ENCODE measurements at regions not wholly inside any gene's neighbourhood (a gene's known extent, or its start where the extent isn't known, plus 50 kb on each side); places are given as distances from the start of the nearest gene placed in this dataset.

DNA sequence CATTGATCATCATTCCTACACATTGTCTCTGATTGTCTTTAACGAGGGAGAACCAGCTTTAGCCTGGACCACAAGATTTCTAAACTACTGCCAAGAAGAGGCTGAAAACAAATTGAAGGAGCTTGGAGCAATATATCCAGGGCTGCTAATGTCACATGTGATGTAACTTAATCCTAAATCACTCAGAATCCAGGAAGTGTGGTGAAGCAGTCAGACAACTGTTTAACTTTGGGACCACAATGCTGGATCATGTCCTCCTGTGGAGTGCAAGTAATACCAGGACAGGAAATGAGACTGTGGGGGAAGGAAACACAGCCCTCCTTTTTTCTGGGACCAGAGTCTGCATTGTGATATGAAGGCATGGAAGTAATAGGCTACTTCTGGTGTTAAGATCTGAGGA is 430.2 kb downstream of the KCTD12 start (continued):
- TF ChIP-seq, protein P1, sequence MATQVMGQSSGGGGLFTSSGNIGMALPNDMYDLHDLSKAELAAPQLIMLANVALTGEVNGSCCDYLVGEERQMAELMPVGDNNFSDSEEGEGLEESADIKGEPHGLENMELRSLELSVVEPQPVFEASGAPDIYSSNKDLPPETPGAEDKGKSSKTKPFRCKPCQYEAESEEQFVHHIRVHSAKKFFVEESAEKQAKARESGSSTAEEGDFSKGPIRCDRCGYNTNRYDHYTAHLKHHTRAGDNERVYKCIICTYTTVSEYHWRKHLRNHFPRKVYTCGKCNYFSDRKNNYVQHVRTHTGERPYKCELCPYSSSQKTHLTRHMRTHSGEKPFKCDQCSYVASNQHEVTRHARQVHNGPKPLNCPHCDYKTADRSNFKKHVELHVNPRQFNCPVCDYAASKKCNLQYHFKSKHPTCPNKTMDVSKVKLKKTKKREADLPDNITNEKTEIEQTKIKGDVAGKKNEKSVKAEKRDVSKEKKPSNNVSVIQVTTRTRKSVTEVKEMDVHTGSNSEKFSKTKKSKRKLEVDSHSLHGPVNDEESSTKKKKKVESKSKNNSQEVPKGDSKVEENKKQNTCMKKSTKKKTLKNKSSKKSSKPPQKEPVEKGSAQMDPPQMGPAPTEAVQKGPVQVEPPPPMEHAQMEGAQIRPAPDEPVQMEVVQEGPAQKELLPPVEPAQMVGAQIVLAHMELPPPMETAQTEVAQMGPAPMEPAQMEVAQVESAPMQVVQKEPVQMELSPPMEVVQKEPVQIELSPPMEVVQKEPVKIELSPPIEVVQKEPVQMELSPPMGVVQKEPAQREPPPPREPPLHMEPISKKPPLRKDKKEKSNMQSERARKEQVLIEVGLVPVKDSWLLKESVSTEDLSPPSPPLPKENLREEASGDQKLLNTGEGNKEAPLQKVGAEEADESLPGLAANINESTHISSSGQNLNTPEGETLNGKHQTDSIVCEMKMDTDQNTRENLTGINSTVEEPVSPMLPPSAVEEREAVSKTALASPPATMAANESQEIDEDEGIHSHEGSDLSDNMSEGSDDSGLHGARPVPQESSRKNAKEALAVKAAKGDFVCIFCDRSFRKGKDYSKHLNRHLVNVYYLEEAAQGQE (IDR thresholded peaks at IDR 0.05; ENCODE audit: low read depth, low read length): no peak
- TF ChIP-seq, protein P2, sequence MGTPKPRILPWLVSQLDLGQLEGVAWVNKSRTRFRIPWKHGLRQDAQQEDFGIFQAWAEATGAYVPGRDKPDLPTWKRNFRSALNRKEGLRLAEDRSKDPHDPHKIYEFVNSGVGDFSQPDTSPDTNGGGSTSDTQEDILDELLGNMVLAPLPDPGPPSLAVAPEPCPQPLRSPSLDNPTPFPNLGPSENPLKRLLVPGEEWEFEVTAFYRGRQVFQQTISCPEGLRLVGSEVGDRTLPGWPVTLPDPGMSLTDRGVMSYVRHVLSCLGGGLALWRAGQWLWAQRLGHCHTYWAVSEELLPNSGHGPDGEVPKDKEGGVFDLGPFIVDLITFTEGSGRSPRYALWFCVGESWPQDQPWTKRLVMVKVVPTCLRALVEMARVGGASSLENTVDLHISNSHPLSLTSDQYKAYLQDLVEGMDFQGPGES (IDR thresholded peaks at IDR 0.05; ENCODE audit: low read depth, low read length): no peak

DNA sequence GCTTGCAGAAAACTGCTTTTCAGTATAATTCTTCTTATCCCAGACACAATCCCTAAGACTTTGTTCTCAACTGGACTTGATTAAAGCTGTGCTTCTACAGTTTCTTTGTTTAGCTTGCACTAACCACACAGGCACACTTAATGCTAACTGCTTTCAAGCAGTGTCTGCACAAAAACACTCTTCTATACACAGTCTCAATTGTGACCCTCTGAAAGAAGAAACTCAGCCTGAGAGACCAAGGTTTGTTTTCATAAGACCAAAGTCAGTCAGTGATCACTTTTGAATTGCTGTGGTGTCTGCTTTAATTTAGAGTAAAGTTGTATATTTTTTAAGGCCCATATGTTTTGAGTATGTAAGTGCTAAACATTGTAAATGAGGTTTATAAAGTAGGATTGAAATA is 431.2 kb downstream of the KCTD12 start:
- H3K4me3 ChIP-seq (ENCODE audit: low read depth in 2 of 2, low read length in 1 of 2): no peak overlapping the region
- H3K79me2 ChIP-seq (ENCODE audit: insufficient read depth): no peaks in the 10 kb centered on the region
- no peaks in the 10 kb centered on the region for H3K9me2 ChIP-seq
- H3K4me2 ChIP-seq: no peak overlapping the region
- ChIA-PET POLR2A (no interaction called here), CTCF (no interaction called here)
- H2AFZ ChIP-seq (ENCODE audit: low read depth): no peak overlapping the region
- H3K36me3 ChIP-seq (replicated peaks in 1 of 2; ENCODE audit: control insufficient read depth in 1 of 2, insufficient read depth in 2 of 2, low read length in 1 of 2): no peaks in the 10 kb centered on the region
- no peaks in the 10 kb centered on the region for H3K27me3 ChIP-seq (ENCODE audit: insufficient read depth)
- peaks cover 3% of the 10 kb centered on the region for H3F3A ChIP-seq (replicated peaks; ENCODE audit: insufficient read depth)
- H4K20me1 ChIP-seq (ENCODE audit: insufficient read depth): no peaks in the 10 kb centered on the region
- TF ChIP-seq, protein P2 (IDR thresholded peaks at IDR 0.05; ENCODE audit: low read depth, low read length): no peak
- no peak for TF ChIP-seq RAD21 (IDR thresholded peaks at IDR 0.05; ENCODE audit: low read length)
- TF ChIP-seq, protein P3, sequence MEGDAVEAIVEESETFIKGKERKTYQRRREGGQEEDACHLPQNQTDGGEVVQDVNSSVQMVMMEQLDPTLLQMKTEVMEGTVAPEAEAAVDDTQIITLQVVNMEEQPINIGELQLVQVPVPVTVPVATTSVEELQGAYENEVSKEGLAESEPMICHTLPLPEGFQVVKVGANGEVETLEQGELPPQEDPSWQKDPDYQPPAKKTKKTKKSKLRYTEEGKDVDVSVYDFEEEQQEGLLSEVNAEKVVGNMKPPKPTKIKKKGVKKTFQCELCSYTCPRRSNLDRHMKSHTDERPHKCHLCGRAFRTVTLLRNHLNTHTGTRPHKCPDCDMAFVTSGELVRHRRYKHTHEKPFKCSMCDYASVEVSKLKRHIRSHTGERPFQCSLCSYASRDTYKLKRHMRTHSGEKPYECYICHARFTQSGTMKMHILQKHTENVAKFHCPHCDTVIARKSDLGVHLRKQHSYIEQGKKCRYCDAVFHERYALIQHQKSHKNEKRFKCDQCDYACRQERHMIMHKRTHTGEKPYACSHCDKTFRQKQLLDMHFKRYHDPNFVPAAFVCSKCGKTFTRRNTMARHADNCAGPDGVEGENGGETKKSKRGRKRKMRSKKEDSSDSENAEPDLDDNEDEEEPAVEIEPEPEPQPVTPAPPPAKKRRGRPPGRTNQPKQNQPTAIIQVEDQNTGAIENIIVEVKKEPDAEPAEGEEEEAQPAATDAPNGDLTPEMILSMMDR (IDR thresholded peaks at IDR 0.05): no peak
- TF ChIP-seq YY1 (IDR thresholded peaks at IDR 0.05; ENCODE audit: low read depth): no peak
- TF ChIP-seq POLR2AphosphoS5 (IDR thresholded peaks at IDR 0.05; ENCODE audit: low read depth, low read length): no peak
- TF ChIP-seq, protein P1 (IDR thresholded peaks at IDR 0.05; ENCODE audit: low read depth, low read length): no peak
- no peak for TF ChIP-seq MXI1 (IDR thresholded peaks at IDR 0.05; ENCODE audit: low read depth, low read length)
- TF ChIP-seq, protein P4, sequence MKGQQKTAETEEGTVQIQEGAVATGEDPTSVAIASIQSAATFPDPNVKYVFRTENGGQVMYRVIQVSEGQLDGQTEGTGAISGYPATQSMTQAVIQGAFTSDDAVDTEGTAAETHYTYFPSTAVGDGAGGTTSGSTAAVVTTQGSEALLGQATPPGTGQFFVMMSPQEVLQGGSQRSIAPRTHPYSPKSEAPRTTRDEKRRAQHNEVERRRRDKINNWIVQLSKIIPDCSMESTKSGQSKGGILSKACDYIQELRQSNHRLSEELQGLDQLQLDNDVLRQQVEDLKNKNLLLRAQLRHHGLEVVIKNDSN (IDR thresholded peaks at IDR 0.05; ENCODE audit: borderline replicate concordance, low read depth): no peak
- TF ChIP-seq FOXM1 (IDR thresholded peaks at IDR 0.05; ENCODE audit: low read depth): no peak
- TF ChIP-seq, protein P5, sequence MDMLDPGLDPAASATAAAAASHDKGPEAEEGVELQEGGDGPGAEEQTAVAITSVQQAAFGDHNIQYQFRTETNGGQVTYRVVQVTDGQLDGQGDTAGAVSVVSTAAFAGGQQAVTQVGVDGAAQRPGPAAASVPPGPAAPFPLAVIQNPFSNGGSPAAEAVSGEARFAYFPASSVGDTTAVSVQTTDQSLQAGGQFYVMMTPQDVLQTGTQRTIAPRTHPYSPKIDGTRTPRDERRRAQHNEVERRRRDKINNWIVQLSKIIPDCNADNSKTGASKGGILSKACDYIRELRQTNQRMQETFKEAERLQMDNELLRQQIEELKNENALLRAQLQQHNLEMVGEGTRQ (IDR thresholded peaks at IDR 0.05; ENCODE audit: borderline replicate concordance, low read depth, low read length): no peak
- TF ChIP-seq SIN3A (IDR thresholded peaks at IDR 0.05; ENCODE audit: borderline replicate concordance, low read depth, low read length): no peak
- TF ChIP-seq EP300 (IDR thresholded peaks at IDR 0.05; ENCODE audit: borderline replicate concordance in 1 of 2, low read depth in 1 of 2, low read length in 1 of 2): no peak
- no peak for TF ChIP-seq NFIC (IDR thresholded peaks at IDR 0.05; ENCODE audit: borderline replicate concordance)
- TF ChIP-seq TEAD4 (IDR thresholded peaks at IDR 0.05; ENCODE audit: borderline replicate concordance, insufficient read depth): no peak
- H3K9ac ChIP-seq: no peak overlapping the region
- DNase-seq: no peak
- no peak overlapping the region for H3K27ac ChIP-seq (ENCODE audit: low read depth in 2 of 2, low read length in 1 of 2)
- no peaks in the 10 kb centered on the region for H3K4me1 ChIP-seq (ENCODE audit: control insufficient read depth in 1 of 2, insufficient read depth in 2 of 2, low read depth in 1 of 2, low read length in 1 of 2)
- H3K9me3 ChIP-seq: peaks cover 9% of the 10 kb centered on the region; the same call in 1 of the 2 replicates
